ENCODE measurements at regions not wholly inside any gene's neighbourhood (a gene's known extent, or its start where the extent isn't known, plus 50 kb on each side); places are given as distances from the start of the nearest gene placed in this dataset.
"Not testable (repeated sequence)": the region's sequence is repeated elsewhere in the genome, so short reads cannot be mapped to it uniquely, and the experiment has no call there.

DNA sequence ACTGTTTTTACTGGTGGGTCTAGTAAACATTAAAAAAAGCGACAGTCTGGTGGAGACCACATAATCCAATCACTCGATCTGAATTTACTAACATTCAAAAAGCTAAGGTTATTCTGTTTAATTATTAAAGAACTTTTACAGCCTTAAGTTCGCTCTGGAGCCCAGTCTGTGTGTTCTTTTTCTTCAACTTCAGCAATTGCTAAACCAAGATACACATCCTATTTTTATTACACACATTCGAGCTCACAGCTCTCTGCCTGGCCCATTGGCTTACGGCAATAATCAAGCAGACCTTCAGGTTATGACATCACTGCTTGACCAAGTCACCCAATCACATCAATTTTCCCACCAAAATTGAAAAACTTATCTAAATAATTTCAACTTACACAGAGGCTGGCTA, 57.4 kb upstream of the PRSS16 start:
- DNase-seq (ENCODE audit: low spot score): no peak

DNA sequence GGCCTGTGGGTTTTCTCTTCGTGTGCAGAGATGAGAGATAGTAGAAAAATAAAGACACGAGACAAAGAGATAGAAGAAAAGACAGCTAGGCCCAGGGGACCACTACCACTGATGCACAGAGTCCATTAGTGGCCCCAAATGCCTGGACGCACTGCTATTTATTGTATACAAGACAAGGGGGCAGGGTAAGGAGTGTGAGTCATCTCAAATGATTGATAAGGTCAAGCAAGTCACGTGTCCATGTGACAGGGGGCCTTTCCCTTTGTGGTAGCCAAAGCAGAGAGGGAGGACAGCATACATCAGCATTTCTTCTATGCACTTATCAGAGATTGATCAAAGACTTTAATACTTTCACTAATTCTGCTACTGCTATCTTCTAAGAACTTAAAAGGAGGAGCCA, 53.0 kb upstream of the PRSS16 start:
- DNase-seq (ENCODE audit: low spot score): not testable (repeated sequence)

DNA sequence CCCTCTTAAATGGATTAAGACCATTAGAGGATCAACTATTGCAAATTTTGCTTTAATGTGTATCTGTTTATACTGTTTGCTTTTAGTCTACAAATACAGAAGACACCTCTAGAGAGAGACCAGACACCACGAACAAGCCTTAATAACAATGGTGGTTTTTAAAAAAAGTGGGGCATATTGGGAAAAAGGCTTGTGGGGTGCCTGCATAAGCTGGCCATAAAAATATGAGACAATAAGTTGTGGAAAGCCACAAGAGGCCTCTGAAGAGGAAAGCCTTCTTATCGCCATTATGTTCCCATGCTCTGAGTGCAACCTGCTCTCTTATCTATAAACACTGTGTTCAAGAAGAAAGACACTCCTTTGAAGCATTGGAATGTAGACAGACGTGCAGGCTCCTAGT, 52.0 kb upstream of the PRSS16 start:
- not testable (repeated sequence) for DNase-seq (ENCODE audit: low spot score)

Measured in HuH-7 (cell line).